ENCODE measurements at regions not wholly inside any gene's neighbourhood (a gene's known extent, or its start where the extent isn't known, plus 50 kb on each side); places are given as distances from the start of the nearest gene placed in this dataset.

- no peak for DNase-seq
- H3K4me3 Mint-ChIP-seq (ENCODE audit: low read depth, unreplicated experiment): no peak overlapping the region
- H3K27ac Mint-ChIP-seq (ENCODE audit: unreplicated experiment): no peak overlapping the region
- no peak for TF ChIP-seq CTCF (IDR thresholded peaks at IDR 0.05; ENCODE audit: unreplicated experiment)
- intact Hi-C loops (cut with micrococcal nuclease; ENCODE audit: unreplicated experiment): no loop called here
- H3K36me3 Mint-ChIP-seq (ENCODE audit: insufficient read depth, unreplicated experiment): no peaks in the 10 kb centered on the region
- H3K27me3 Mint-ChIP-seq (ENCODE audit: unreplicated experiment): peaks cover 51% of the 10 kb centered on the region
- no peaks in the 10 kb centered on the region for H3K9me3 Mint-ChIP-seq (ENCODE audit: low read depth, unreplicated experiment)
- CTCF ChIA-PET: no interaction called here
- no peaks in the 10 kb centered on the region for H3K4me1 Mint-ChIP-seq (ENCODE audit: low read depth, unreplicated experiment)
- BruUV-seq (replicated peaks): no TSS peak
These were observed 261.7 kb upstream of the IRX3 start for GRCh38 chr16:54548281-54548680.

DNA sequence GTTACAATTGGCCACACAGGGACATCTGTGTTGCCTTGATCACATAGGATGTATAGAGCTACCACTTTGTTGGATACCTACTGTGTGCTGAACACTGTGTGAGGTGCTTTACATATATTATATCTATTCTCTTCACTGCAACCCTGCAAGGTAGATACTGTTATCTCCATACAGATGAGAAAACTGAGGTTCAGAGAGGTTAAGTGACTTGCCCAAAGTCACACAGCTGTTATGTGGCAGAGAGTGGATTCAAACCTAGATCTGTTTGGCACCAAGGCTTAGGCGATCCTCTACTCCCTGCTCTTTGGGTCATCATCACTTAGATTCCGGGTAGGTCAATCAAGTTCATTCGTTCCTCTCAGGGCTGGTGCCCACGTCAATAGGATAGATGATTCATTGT, 260.5 kb upstream of the IRX3 start:
- no peak for DNase-seq
- H3K36me3 Mint-ChIP-seq (ENCODE audit: insufficient read depth, unreplicated experiment): no peaks in the 10 kb centered on the region
- intact Hi-C loops (cut with micrococcal nuclease; ENCODE audit: unreplicated experiment): no loop called here
- no peaks in the 10 kb centered on the region for H3K9me3 Mint-ChIP-seq (ENCODE audit: low read depth, unreplicated experiment)
- CTCF ChIA-PET: no interaction called here
- peaks cover 55% of the 10 kb centered on the region for H3K27me3 Mint-ChIP-seq (ENCODE audit: unreplicated experiment)
- H3K4me1 Mint-ChIP-seq (ENCODE audit: low read depth, unreplicated experiment): no peaks in the 10 kb centered on the region
- no peak overlapping the region for H3K4me3 Mint-ChIP-seq (ENCODE audit: low read depth, unreplicated experiment)
- TF ChIP-seq CTCF (IDR thresholded peaks at IDR 0.05; ENCODE audit: unreplicated experiment): no peak
- no peak overlapping the region for H3K27ac Mint-ChIP-seq (ENCODE audit: unreplicated experiment)
- no TSS peak for BruUV-seq (replicated peaks)

DNA sequence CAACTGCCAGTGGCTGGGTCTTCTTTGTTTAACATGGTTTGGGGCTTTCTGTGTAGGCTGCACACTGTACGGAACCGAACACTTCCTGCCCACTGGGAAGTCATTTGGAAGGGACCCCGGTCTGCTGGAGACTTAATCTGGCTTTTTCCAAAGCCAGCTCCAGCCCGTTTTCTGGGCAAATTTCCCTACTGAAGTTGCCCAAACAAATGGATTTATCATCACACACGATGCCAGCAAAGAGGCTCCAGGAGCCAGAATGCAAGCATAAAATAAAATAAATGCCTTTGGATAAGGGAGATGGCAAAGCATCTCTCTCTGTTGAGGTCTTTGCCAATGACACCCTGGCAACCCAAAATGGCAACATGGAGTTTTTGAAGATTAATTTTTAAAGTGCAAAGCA, 259.9 kb upstream of the IRX3 start:
- no peak for DNase-seq
- intact Hi-C loops (cut with micrococcal nuclease; ENCODE audit: unreplicated experiment): no loop called here
- Mint-ChIP-seq H3K27me3 (ENCODE audit: unreplicated experiment) (peaks cover 60% of the 10 kb centered on the region), H3K27ac (ENCODE audit: unreplicated experiment) (no peak overlapping the region), H3K4me1 (ENCODE audit: low read depth, unreplicated experiment) (no peaks in the 10 kb centered on the region), H3K36me3 (ENCODE audit: insufficient read depth, unreplicated experiment) (no peaks in the 10 kb centered on the region), H3K4me3 (ENCODE audit: low read depth, unreplicated experiment) (no peak overlapping the region), H3K9me3 (ENCODE audit: low read depth, unreplicated experiment) (no peaks in the 10 kb centered on the region)
- no TSS peak for BruUV-seq (replicated peaks)
- CTCF ChIA-PET: no interaction called here
- no peak for TF ChIP-seq CTCF (IDR thresholded peaks at IDR 0.05; ENCODE audit: unreplicated experiment)

- Mint-ChIP-seq H3K27ac (ENCODE audit: unreplicated experiment) (no peak overlapping the region), H3K9me3 (ENCODE audit: low read depth, unreplicated experiment) (no peaks in the 10 kb centered on the region), H3K27me3 (ENCODE audit: unreplicated experiment) (peaks cover 65% of the 10 kb centered on the region), H3K4me1 (ENCODE audit: low read depth, unreplicated experiment) (no peaks in the 10 kb centered on the region), H3K36me3 (ENCODE audit: insufficient read depth, unreplicated experiment) (no peaks in the 10 kb centered on the region), H3K4me3 (ENCODE audit: low read depth, unreplicated experiment) (no peak overlapping the region)
- intact Hi-C loops (cut with micrococcal nuclease; ENCODE audit: unreplicated experiment): no loop called here
- no peak for DNase-seq
- CTCF ChIA-PET: no interaction called here
- no peak for TF ChIP-seq CTCF (IDR thresholded peaks at IDR 0.05; ENCODE audit: unreplicated experiment)
- no TSS peak for BruUV-seq (replicated peaks)
These were observed 259.4 kb upstream of the IRX3 start for GRCh38 chr16:54545854-54546511.
